HG02981 (cell line): ENCODE measurements at regions not wholly inside any gene's neighbourhood (a gene's known extent, or its start where the extent isn't known, plus 50 kb on each side); places are given as distances from the start of the nearest gene placed in this dataset.
A peak's percentile ranks its signal among the peaks of the same experiment; 100 is the strongest.

Experiments
- ATAC-seq: cut with Tn5 transposase; IDR thresholded peaks from one replicate; pipeline ENCODE4 v1.9.1; 2021; ENCODE audit warnings: mild to moderate bottlenecking, moderate library complexity; ENCODE audit not compliant: unreplicated experiment

- no peak for ATAC-seq
Measured at GRCh38 chr20:10919396-10920140, 245.8 kb upstream of the JAG1 start.

DNA sequence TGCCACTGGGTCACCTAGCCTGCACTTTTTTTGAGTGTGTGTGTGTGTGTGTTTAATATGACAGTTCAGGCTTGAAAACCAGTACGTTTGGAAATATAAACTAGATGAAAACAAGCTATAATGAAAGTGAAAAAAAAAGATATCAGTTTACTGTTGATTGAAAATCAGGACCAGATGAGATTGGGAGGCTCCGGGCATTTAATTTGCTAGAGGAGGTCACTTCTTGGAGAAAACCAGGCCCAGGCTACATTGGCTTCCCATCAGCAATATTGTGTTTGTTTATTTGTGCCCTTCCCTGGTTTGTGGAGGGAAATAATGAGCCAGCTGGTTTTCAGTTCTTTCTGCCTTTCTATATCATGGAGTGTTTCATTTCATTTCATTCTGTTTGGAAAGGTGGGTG lies 246.6 kb upstream of the JAG1 start:
- no peak for ATAC-seq

DNA sequence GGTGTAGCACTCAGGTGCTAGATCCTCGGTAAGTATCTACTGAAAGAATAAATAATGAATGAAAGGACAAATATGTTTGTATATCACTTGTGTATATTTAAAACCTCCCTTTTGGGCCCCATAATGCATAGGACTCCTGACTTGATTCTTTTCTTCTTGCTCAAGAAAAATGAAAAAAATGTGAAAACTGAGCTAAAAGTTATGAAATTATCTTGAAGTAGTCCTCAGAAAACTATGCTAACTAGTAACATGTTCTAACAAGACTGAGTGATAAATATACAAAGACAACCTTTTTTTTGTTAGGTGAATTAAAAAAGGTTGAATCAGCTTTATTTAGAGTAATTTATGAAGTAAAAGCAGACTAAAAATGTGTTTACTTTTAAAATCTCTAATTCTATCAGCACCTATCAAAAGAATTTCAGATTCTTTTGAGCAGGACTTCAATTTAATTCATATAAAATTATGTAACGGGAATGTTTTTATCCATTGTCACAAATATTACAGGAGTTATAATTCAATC lies 247.8 kb upstream of the JAG1 start:
- no peak for ATAC-seq

DNA sequence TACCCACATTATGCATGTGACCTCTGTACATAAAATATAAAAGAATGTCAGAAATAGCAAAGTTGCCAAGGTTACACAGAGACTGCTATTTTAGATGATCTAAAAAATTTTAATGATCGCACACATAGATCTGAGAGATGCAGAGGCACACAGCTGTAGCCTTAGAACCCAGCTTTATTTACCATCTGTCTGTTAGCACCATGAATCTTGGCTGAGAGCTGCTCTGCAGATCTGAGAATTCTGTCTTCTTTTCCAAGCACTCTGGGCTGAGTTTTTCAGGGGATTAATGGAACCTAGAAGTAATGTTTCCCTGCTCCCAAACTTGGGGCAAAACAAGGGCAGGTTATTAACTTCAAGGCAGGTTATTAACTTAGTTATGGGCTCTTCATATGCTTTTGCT lies 248.7 kb upstream of the JAG1 start:
- ATAC-seq = no peak

- no peak for ATAC-seq
Measured at GRCh38 chr20:10922941-10923340, 249.1 kb upstream of the JAG1 start.

GRCh38 chr20:10924644-10925201 lies 250.9 kb upstream of the JAG1 start:
- no peak for ATAC-seq

DNA sequence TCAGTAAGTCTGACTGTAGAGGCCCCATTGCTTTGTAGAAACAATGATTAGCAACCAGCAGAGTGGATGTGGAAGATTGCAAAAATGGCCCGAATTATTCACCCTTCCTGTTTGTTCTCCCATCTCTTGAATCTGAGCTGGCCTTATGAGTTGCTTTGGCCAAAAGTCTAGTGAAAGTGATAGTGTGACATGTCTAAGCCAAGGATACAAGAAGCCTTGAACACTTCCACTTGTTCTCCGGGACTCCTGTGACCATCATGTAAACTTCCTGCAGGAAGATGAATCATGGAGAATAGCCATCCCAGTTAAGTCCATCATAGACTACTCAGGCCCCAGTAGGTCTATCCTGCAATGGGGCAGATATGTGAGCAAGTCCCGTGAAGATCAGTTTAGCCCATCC lies 252.0 kb upstream of the JAG1 start:
- ATAC-seq = no peak

DNA sequence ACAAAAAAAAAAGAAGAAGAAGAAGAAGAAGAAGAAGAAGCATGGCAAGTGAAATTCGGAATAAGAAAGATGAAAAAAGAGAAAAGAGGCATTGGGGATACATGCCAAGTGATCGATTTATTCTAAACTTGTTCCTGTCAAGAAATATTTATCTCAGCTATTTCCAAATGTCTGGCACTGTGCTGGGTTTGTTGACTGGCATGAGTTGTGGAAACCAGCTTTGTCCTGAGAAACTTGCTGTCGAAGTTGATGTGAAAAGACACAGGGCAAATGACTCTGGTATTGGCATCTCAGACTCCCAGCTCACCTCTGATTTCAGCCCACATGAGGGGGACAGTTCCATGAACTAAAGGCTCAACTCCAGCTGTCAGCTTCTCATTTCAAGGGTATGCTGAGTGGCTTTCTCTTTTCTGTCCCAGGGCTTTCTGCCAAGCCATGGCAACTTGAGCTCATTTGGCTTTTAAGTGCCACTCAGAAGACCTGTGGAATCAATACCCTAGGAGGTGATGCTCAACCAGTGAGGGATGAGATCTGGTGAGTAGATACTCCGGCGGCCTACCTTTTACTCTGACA lies 253.3 kb upstream of the JAG1 start:
- ATAC-seq = no peak

- ATAC-seq = no peak
Measured at GRCh38 chr20:10927936-10928840, 254.4 kb upstream of the JAG1 start.

DNA sequence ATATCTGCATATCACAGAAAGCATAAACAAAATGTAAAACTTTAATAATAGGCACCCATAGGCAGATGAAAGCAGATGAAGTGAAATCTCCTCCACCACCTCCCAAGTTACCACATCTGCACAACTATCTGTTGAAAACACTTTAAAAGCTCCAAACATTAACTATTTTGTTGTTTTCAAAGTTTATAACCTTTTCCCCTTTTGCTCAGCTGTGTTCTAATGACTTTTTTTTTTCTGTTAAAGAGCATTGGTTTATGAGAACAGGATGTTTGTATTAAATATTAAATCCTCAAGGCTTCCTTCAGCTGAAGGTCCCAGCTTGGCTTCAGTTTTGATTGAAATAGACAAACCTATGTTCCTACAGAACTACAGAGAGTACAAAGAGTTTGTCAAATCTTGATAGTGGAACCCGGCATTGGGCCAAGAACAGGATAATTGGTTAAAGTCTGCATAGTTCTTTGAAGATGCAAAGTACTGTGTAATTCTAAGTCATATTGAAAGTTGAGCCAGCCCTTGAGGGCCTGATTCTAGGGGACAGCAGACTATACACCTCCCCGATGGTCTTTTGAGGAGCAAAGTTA lies 255.1 kb upstream of the JAG1 start:
- no peak for ATAC-seq

GRCh38 chr20:10935658-10936402 lies 262.0 kb upstream of the JAG1 start:
- ATAC-seq = no peak

- ATAC-seq = no peak
Measured at GRCh38 chr20:10936786-10937185, 263.0 kb upstream of the JAG1 start.

- no peak for ATAC-seq
Measured at GRCh38 chr20:10939331-10939941, 265.6 kb upstream of the JAG1 start.

DNA sequence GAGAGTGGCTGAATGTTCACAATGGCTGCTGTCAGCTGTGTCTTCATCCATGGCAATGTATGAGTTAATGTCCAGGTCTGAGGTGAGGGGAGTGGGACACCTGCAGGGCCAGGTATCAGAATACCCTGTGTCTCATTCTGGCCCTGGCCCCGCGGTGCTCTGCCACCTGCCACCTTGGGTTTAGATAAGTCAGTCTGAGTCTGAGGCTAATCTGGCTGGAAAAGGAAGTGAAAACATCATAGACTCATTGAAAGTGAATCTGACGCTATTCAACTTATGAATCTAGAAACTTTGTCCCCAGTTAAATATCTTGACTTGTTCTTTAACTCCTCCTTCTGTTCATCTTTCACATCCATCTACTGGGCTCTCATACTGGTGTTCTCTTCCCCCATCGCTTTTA lies 267.1 kb upstream of the JAG1 start:
- ATAC-seq = peak; percentile 93

DNA sequence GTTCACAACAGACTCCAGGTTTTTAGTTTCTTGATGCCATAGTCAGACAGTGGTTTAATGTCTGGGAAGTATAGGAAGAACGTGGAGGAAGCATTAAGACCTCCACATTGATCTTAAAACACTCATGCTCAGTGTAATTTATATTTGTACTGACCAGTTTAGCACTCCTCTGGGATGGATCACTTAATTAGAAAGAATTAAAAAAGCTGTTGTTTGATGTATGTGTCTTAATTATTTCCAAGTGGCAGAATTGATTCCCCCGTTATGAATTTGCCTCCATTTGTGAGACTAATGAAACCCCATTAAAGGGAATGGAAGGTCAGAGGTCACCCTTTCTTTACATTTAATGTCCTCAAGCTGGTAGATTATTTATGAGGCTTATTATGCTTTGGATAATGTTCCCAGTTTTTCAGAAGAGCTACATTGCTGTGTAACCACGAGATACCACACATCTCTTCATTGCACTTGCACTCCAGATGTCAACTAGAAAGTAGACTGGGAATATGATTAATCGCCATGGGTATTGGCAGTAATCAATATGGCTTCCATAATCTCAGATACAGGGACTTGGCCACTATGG lies 270.0 kb upstream of the JAG1 start:
- no peak for ATAC-seq

DNA sequence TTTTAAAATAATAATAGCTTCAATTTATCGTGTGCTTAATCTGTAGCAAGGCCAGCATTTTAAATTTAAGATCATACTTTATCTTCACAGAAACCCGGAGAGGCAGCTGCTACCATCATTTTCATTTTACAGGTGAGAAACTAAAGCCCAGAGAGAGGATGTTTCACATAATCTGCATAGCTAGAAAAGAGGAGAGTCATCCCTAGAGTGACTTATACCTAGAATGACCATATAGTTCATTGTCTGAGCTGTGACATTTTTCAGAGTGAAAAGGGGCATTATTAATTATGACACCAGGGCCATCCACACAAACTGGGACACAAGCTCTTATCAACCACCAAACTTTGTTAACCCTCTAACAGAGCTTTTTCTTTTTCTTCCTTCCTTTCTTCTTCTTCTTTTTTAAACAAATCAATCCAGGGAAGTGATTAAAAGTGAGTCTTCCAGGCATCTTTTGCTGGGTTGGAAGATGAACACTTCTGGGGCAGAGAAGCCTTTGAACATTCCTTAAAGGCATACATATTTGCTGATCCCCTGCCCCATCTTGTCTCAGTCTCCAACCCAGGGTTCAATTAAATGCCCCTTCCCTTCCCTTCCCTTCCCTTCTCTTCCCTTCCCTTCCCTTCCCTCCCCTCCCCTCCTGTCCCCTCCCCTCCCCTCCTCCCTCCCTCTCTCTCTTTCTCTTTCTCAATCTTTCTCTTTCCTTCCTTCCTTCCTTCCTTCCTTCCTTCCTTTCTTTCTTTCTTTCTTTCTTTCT lies 272.5 kb upstream of the JAG1 start:
- no peak for ATAC-seq

- ATAC-seq = no peak
Measured at GRCh38 chr20:10947726-10948125, 273.9 kb upstream of the JAG1 start.

DNA sequence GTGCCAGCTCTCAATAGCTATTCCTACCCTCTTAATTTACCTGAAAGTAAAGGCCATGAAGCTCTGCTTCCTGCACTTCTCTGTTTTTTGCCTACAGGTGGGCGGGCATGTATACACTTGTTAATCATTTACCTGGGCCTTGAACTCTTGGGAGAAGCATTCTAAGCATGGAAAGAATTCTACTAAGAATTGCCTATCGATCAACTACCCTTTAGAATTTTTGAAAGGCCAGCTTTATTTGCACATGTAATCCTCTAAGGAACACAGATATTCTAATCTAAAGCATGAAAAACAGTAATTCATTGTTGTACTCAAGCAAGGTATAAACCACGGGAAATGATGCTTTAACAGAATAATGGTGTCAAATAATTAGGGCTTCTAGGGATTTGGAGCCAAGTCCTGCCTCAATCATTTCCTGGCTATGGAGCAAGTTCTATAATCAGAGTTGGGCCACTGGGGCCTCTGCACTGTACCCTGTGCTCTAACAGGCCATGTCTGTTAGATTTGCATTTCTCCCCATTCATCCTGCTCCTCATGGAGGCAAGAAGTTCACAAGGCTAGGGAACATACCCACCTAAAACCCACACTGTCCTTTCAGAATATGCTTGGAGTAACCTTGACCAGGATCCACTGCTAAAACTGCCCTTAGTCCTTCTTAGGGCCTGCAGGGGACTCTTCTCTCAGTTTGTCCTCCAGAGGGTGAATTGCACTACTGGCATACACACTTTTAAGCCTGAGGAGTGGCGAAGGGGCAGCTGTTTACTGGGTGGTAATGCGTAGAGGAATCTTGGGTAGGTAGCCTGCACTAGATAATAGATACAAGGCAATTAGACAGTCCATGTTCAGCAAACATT lies 276.4 kb upstream of the JAG1 start:
- ATAC-seq = no peak
